Loucy (cell line): ENCODE measurements at regions not wholly inside any gene's neighbourhood (a gene's known extent, or its start where the extent isn't known, plus 50 kb on each side); places are given as distances from the start of the nearest gene placed in this dataset.

Source experiments
- H2AFZ ChIP-seq: fragments of 200-600 bp; sonication (generic); 2 replicates; pipeline ENCODE4 v1.6.0; 2016; ENCODE audit warnings: antibody characterized with exemption, mild to moderate bottlenecking, low read length, moderate library complexity
- H3F3A ChIP-seq: fragments of 200-600 bp; 2 replicates; pipeline ENCODE4 v1.6.0; 2016; ENCODE audit warnings: antibody characterized with exemption, low read depth, mild to moderate bottlenecking
- H3K27me3 ChIP-seq: fragments of 200-600 bp; sonication (generic); 2 replicates; pipeline ENCODE4 v1.6.1; 2014; ENCODE audit warnings: low read length, mild to moderate bottlenecking; ENCODE audit not compliant: insufficient read depth, poor library complexity, severe bottlenecking
- H3K36me3 ChIP-seq: fragments of 200-600 bp; sonication (generic); 2 replicates; pipeline ENCODE4 v1.6.1; 2016; ENCODE audit warnings: low read length; ENCODE audit not compliant: insufficient read depth
- H3K4me1 ChIP-seq: fragments of 200-600 bp; sonication (generic); 2 replicates; pipeline ENCODE4 v1.5.1; 2014; ENCODE audit warnings: low read length, mild to moderate bottlenecking; ENCODE audit not compliant: insufficient read depth, poor library complexity, severe bottlenecking
- H3K4me2 ChIP-seq: fragments of 200-600 bp; sonication (generic); 2 replicates; pipeline ENCODE4 v1.6.0; 2014; ENCODE audit warnings: antibody characterized with exemption, low read length, low read depth, mild to moderate bottlenecking; ENCODE audit not compliant: poor library complexity, severe bottlenecking
- H3K4me3 ChIP-seq: fragments of 200-600 bp; sonication (generic); 2 replicates; pipeline ENCODE4 v1.5.1; 2014; ENCODE audit warnings: low read length, mild to moderate bottlenecking, mixed read lengths; ENCODE audit not compliant: poor library complexity, severe bottlenecking
- H3K79me2 ChIP-seq: fragments of 200-600 bp; sonication (generic); 2 replicates; pipeline ENCODE4 v1.6.1; 2014; ENCODE audit warnings: low read length; ENCODE audit not compliant: insufficient read depth
- H3K9ac ChIP-seq: fragments of 200-600 bp; sonication (generic); 2 replicates; pipeline ENCODE4 v1.6.0; 2014; ENCODE audit warnings: mild to moderate bottlenecking, low read depth, low read length, moderate library complexity; ENCODE audit not compliant: poor library complexity, severe bottlenecking
- H3K9me2 ChIP-seq: fragments of 200-600 bp; sonication (generic); replicated peaks from 2 replicates; pipeline ENCODE4 v1.6.1; 2016; ENCODE audit warnings: low read depth, low read length, mixed read lengths
- H3K9me3 ChIP-seq: fragments of 200-600 bp; sonication (generic); 2 replicates; pipeline ENCODE4 v1.6.1; 2014; ENCODE audit warnings: mild to moderate bottlenecking, antibody characterized with exemption, low read length, low read depth; ENCODE audit not compliant: insufficient read depth
- H4K20me1 ChIP-seq: fragments of 200-600 bp; sonication (generic); 2 replicates; pipeline ENCODE4 v1.6.0; 2014; ENCODE audit warnings: antibody characterized with exemption, low read length, mild to moderate bottlenecking; ENCODE audit not compliant: insufficient read depth, poor library complexity, severe bottlenecking
- CTCF ChIP-seq: fragments of 200-600 bp; sonication (generic); conservative IDR thresholded peaks from 2 replicates; pipeline ENCODE4 v1.5.1; 2014; ENCODE audit warnings: mild to moderate bottlenecking, antibody characterized with exemption, low read length
- EZH2phosphoT487 ChIP-seq: fragments of 200-600 bp; IDR thresholded peaks from 2 replicates; pipeline ENCODE4 v1.6.1; 2018; ENCODE audit warnings: antibody characterized with exemption, mild to moderate bottlenecking, moderate library complexity, borderline replicate concordance

- Histone ChIP-seq H3K4me1 (no peaks in the 10 kb centered on the region), H3K9me3 (no peaks in the 10 kb centered on the region), H3K4me3 (no peak overlapping the region), H3K9me2 (no peaks in the 10 kb centered on the region), H3K36me3 (no peaks in the 10 kb centered on the region), H4K20me1 (no peaks in the 10 kb centered on the region), H2AFZ (no peak overlapping the region), H3K27me3 (no peaks in the 10 kb centered on the region), H3K4me2 (no peak overlapping the region), H3K9ac (no peak overlapping the region), H3K79me2 (no peaks in the 10 kb centered on the region), H3F3A (no peaks in the 10 kb centered on the region)
- no peak for TF ChIP-seq EZH2phosphoT487
- TF ChIP-seq CTCF = no peak
Measured at GRCh38 chr4:100054071-100054470, 104.0 kb upstream of the H2AZ1 start.

DNA sequence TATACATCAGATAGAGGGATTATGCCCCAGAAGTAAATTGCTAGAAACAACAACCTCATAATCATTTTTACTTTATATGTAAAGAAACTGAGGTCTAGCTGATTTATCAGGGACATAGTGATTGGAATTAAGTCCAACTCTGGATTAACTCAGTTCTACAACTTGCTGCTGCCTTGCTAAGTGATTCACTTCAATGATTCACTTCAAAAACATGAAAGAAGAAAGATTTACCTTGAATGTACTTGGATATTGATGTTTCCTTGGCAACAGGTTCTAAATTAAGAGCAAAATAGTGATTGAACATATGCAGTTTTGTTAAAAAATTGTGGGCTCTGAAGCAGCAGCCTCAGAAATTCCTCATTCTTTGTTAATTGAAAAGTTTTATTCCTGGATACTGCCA is 99.8 kb upstream of the H2AZ1 start:
- Histone ChIP-seq H3K4me3 (no peak overlapping the region), H3K4me2 (no peak overlapping the region), H4K20me1 (no peaks in the 10 kb centered on the region), H3K27me3 (no peaks in the 10 kb centered on the region), H3K9ac (no peak overlapping the region), H3K79me2 (no peaks in the 10 kb centered on the region), H3K9me2 (no peaks in the 10 kb centered on the region), H3K36me3 (no peaks in the 10 kb centered on the region), H3F3A (no peaks in the 10 kb centered on the region), H3K9me3 (no peaks in the 10 kb centered on the region), H2AFZ (no peak overlapping the region), H3K4me1 (no peaks in the 10 kb centered on the region)
- no peak for TF ChIP-seq EZH2phosphoT487
- TF ChIP-seq CTCF = no peak

DNA sequence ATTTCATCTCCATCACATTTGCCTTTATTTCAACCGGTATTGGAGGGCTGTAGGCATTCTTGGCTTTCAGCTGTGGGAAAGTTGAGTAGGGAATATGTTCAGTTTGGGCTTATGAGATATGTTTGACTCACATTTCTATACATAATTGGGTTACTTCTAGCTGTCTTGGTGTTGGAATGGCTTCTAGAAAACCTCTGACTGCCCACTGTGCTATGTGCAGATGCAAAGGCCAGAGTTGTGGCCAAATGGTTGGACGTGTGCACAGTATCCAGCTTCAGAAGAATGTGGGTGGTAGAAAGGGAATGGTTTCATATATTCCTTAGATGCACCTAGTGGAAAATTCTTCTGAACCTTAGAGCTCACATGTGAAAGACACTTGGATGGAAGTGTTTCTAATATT is 92.6 kb upstream of the H2AZ1 start:
- TF ChIP-seq CTCF (no peak), EZH2phosphoT487 (no peak)
- no peaks in the 10 kb centered on the region for H3K9me3 ChIP-seq
- H3K9me2 ChIP-seq = no peaks in the 10 kb centered on the region
- H3K4me1 ChIP-seq = no peaks in the 10 kb centered on the region
- no peak overlapping the region for H2AFZ ChIP-seq
- no peaks in the 10 kb centered on the region for H3K79me2 ChIP-seq
- H3K36me3 ChIP-seq = no peaks in the 10 kb centered on the region
- no peak overlapping the region for H3K9ac ChIP-seq
- H4K20me1 ChIP-seq = no peaks in the 10 kb centered on the region
- H3K4me2 ChIP-seq = no peak overlapping the region
- no peak overlapping the region for H3K4me3 ChIP-seq
- no peaks in the 10 kb centered on the region for H3K27me3 ChIP-seq
- no peaks in the 10 kb centered on the region for H3F3A ChIP-seq
